AG04449 (cell line): ENCODE measurements at regions not wholly inside any gene's neighbourhood (a gene's known extent, or its start where the extent isn't known, plus 50 kb on each side); places are given as distances from the start of the nearest gene placed in this dataset.

Experiments
- CTCF ChIA-PET: fragments of 350-600 bp; formaldehyde crosslinking; extraction: SDS; loops from one replicate; lab custom pipeline; 2021; ENCODE audit warnings: antibody characterized with exemption; lab: Yijun Ruan, JAX
- POLR2A ChIA-PET: fragments of 400-600, 350-600 bp; formaldehyde crosslinking; extraction: SDS; loops from one replicate; lab custom pipeline; 2020; ENCODE audit warnings: antibody characterized with exemption, inconsistent platforms; lab: Yijun Ruan, JAX
- DNase-seq: peaks from one replicate; pipeline ENCODE4 v3.0.0-alpha.2; 2010; ENCODE audit warnings: low read depth, low spot score
- H3K4me3 ChIP-seq: 2 replicates; pipeline ENCODE4 v1.5.1; 2011; ENCODE audit warnings: low read depth, mild to moderate bottlenecking, control low read depth, low read length
- CTCF ChIP-seq: IDR thresholded peaks from one replicate; pipeline ENCODE4 v1.5.1; 2011; ENCODE audit warnings: mild to moderate bottlenecking, moderate library complexity, low read length, control low read depth, inconsistent platforms; ENCODE audit not compliant: insufficient read depth; ENCODE audit errors: missing control alignments

DNA sequence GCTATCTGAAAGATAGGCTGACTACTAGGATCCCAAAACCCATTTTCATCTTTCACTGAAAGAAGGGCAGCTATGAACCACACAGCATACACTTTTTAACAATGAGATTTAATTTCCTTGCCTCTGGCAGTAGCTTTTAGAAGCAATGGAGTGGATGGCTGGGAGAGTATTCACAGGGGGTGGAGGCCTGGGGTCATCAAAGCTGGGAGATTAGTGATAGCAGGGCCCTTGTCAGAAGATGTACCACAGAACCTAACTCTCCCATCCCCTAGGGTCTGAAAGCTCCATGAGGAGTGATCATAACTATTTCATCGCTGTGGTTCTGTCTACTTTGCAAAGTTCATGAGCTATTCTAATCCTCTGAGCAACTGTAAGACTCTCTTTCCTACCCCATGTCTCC, 332.2 kb downstream of the PRELID2 start:
- no peak overlapping the region for H3K4me3 ChIP-seq
- ChIA-PET POLR2A (no interaction called here), CTCF (interaction anchor here (1.5 kb wide), 1 partner anchor 8 kb away, joined by 6 read pairs; no protein-coding TSS in a partner anchor)
- no peak for DNase-seq
- no peak for TF ChIP-seq CTCF

GRCh38 chr5:145500710-145501109, 334.4 kb downstream of the PRELID2 start:
- H3K4me3 ChIP-seq: no peak overlapping the region
- POLR2A ChIA-PET: no interaction called here
- no peak for TF ChIP-seq CTCF
- DNase-seq: no peak
- CTCF ChIA-PET: interaction anchor here (1.7 kb wide), 1 partner anchor 10 kb away, joined by 8 read pairs; no protein-coding TSS in a partner anchor

GRCh38 chr5:145499483-145499882, 335.7 kb downstream of the PRELID2 start:
- TF ChIP-seq CTCF: no peak
- ChIA-PET POLR2A (no interaction called here), CTCF (interaction anchor here (1.7 kb wide), 1 partner anchor 11 kb away, joined by 8 read pairs; no protein-coding TSS in a partner anchor)
- no peak overlapping the region for H3K4me3 ChIP-seq
- no peak for DNase-seq

GRCh38 chr5:145497052-145497451, 338.1 kb downstream of the PRELID2 start:
- H3K4me3 ChIP-seq: no peak overlapping the region
- ChIA-PET CTCF (interaction anchor here (3.6 kb wide), 1 partner anchor 13 kb away, joined by 15 read pairs; no protein-coding TSS in a partner anchor), POLR2A (no interaction called here)
- no peak for TF ChIP-seq CTCF
- DNase-seq: no peak

GRCh38 chr5:145495741-145496140, 339.4 kb downstream of the PRELID2 start:
- peak; percentile 76 for DNase-seq
- ChIA-PET CTCF (interaction anchor here (1.2 to 3.6 kb wide), 3 partner anchors 9 to 149 kb away, joined by 3 to 15 read pairs (median 5); no protein-coding TSS in a partner anchor), POLR2A (interaction anchor here (1.1 to 1.2 kb wide), 2 partner anchors 11 to 14 kb away, joined by 3 to 4 read pairs; no protein-coding TSS in a partner anchor)
- no peak for TF ChIP-seq CTCF
- H3K4me3 ChIP-seq: no peak overlapping the region

DNA sequence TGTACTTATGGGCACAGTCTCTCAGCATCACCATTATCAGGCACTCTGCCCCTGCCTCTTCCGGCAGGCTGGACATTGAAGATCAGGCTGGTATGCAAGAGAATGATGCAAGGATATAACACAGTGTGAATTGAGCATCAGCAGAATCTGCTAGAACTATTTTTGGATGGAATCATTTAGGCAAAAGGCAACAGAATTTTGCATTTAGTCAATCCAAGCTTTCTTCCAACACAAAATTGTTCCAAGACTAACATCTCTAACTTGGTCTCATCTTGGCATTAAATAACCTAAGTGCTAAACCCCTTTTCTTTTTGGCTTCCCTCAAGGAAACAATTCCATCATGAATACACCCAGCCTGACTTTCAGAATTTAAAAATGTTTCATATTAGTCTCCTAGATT, 339.9 kb downstream of the PRELID2 start:
- no peak for TF ChIP-seq CTCF
- POLR2A ChIA-PET: interaction anchor here (1.1 to 1.2 kb wide), 2 partner anchors 11 to 14 kb away, joined by 3 to 4 read pairs; no protein-coding TSS in a partner anchor
- no peak for DNase-seq
- CTCF ChIA-PET: interaction anchor here (1.2 to 3.6 kb wide), 4 partner anchors 10 to 149 kb away, joined by 3 to 15 read pairs (median 9); no protein-coding TSS in a partner anchor
- H3K4me3 ChIP-seq: no peak overlapping the region
